GM21381 (cell line): ENCODE measurements at regions not wholly inside any gene's neighbourhood (a gene's known extent, or its start where the extent isn't known, plus 50 kb on each side); places are given as distances from the start of the nearest gene placed in this dataset.

Experiments used
- ATAC-seq: cut with Tn5 transposase; IDR thresholded peaks from one replicate; pipeline ENCODE4 v1.9.1; 2021; ENCODE audit warnings: mild to moderate bottlenecking, moderate library complexity; ENCODE audit not compliant: unreplicated experiment

- ATAC-seq: no peak
These were observed 286.1 kb downstream of the SEC14L1 start for GRCh38 chr17:77426676-77427386.

- no peak for ATAC-seq
These were observed 286.7 kb downstream of the SEC14L1 start for GRCh38 chr17:77427391-77427991.

- ATAC-seq: no peak
These were observed 287.4 kb downstream of the SEC14L1 start for GRCh38 chr17:77428020-77428748.

- no peak for ATAC-seq
These were observed 288.1 kb downstream of the SEC14L1 start for GRCh38 chr17:77428749-77429368.

- no peak for ATAC-seq
These were observed 288.7 kb downstream of the SEC14L1 start for GRCh38 chr17:77429369-77429968.

- ATAC-seq: no peak
These were observed 289.4 kb downstream of the SEC14L1 start for GRCh38 chr17:77429969-77430752.

- no peak for ATAC-seq
These were observed 291.4 kb downstream of the SEC14L1 start for GRCh38 chr17:77432034-77432661.

- no peak for ATAC-seq
These were observed 292.0 kb downstream of the SEC14L1 start for GRCh38 chr17:77432742-77433141.

- no peak for ATAC-seq
These were observed 292.8 kb downstream of the SEC14L1 start for GRCh38 chr17:77433385-77434135.

- no peak for ATAC-seq
These were observed 293.7 kb downstream of the SEC14L1 start for GRCh38 chr17:77434136-77435114.

- ATAC-seq: no peak
These were observed 294.7 kb downstream of the SEC14L1 start for GRCh38 chr17:77435272-77436057.

GRCh38 chr17:77436058-77436442, 295.3 kb downstream of the SEC14L1 start:
- no peak for ATAC-seq

GRCh38 chr17:77436481-77436880, 295.7 kb downstream of the SEC14L1 start:
- ATAC-seq: no peak

GRCh38 chr17:77437017-77437416, 296.2 kb downstream of the SEC14L1 start:
- no peak for ATAC-seq

GRCh38 chr17:77437747-77438146, 297.0 kb downstream of the SEC14L1 start:
- no peak for ATAC-seq

GRCh38 chr17:77438241-77439188, 297.7 kb downstream of the SEC14L1 start:
- no peak for ATAC-seq
